ENCODE measurements at regions not wholly inside any gene's neighbourhood (a gene's known extent, or its start where the extent isn't known, plus 50 kb on each side); places are given as distances from the start of the nearest gene placed in this dataset.

DNA sequence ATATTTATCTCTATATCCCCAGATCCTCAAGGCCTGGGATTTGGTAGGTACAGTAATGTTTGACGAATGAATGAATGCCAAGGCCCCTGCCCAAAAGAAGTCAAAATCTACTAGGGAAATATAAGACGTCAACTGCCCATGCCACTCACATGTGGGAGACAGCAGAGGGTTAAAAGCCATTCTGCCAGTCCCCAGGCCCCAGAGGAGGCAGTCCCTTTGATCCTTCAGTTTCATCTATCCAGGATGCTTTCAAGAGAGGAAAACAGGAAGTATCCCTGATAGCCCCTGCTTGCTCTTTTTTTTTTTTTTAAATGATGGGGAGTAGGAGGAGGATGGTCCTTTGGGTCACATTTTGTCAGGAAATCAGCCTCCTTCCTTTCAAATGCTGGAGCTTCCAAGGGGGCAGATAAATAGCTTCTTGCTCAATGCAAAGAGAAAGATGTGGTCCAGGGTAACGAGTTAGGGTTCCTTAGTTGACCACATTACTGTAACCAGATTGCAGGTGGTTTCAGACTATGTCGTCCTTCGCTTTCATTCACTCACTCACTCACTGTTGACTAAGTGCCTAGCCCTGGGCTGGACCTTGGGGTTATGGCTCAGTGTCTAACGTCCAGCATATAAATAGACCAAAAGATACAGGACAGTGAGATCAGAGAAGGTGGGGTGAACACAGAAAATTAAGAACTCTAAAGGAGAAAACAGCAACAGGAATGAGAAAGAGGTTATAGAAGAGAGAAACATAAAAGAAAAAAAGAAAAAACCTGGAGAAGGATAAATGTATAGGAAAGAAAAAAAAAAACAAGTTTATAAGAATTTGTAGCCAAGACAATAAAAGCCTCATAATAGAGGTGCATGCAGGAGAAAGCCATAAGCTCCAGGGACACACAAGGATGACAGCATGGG, 64.6 kb upstream of the PIM1 start:
- no peak for DNase-seq

DNA sequence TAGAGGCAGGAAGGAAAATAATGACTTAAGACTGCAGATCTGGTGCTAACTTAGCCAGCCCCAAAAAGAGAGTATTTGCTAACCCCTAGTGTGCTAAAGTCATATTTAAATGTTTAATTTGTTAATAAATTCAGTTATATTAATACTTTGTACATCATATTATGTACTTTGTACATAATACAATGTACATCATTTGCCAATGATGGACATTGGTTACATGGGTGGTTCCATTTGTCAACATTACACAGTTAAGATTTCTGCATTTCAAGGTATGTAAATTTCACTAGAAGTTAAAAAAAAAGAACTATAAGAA, 63.9 kb upstream of the PIM1 start:
- DNase-seq, result no peak

DNA sequence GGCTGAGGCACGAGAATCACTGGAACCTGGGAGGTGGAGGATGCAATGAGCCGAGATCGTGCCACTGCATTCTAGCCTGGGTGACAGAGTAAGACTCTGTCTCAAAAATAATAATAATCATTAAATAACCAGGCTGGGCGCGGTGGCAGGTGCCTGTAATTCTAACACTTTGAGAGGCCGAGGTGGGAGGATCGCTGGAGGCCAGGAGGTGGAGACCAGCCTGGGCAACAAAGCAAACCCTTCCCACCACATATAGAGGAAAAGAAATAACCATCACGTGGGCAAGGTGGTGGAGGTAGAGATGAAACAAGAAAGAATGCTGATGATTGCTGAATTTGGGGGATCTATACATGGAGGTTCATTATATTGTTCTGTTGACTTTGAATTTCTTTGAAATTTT, 63.4 kb upstream of the PIM1 start:
- DNase-seq, result no peak

DNA sequence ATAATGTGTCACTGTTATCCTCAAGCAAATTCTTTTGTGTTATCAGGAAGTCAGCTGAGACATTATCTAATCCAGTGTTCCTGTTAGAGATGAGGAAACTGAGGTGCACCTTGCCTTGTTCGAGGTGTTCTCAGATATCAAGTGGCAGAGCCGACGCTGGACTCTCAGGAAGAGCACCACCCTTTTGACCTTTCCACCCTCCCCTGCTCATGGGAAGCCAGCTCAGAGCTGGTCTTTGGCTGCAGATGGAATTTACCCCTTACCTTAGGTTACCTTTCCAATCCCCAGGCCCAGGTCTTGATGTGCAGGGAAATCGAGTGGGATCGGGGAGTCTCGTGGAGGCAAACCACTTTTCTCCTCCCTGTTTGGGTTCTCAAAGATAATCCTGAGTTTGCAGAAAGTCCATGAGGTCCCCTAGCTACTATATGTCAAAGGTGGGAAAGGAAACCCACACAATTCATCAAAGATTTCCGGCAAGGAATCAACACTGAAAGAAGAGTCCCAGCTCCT, 62.9 kb upstream of the PIM1 start:
- DNase-seq, result no peak

DNA sequence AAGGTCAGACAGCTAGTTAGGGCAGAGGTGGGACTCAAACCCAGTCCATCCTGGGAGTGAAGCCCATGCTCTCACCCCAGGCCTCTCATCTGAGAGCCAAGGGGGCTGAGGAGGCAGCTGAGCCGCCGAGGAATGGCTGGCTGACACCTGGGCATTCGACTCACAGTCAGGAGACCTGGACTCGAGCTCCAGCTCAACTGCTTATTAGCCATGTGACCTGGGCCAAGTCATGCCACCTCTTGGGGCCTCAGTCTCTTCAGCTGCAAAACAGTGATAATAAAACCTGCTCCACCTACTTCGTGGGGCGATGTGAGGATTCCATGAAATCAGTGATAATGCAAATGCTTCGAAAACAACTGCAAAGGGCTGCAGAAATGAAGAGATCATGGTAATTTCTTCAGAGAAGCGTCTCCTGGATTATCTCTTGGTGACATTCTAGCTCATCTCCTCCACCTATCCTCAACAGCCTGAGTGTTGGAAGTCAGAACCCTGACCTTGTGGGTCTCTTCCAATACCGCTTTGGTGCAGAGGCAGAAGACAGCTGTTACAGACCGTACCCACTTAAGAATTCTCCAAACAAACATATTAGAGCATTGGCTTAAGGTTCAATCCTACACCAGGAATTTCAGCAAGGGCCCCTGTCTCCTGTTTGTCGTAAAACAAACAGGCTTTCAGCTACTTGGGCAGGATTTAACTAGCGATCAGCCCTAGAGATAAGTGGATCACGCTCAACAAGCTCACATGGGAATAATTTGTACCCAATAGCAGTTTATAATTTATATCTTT, 60.0 kb upstream of the PIM1 start:
- no peak for DNase-seq

DNA sequence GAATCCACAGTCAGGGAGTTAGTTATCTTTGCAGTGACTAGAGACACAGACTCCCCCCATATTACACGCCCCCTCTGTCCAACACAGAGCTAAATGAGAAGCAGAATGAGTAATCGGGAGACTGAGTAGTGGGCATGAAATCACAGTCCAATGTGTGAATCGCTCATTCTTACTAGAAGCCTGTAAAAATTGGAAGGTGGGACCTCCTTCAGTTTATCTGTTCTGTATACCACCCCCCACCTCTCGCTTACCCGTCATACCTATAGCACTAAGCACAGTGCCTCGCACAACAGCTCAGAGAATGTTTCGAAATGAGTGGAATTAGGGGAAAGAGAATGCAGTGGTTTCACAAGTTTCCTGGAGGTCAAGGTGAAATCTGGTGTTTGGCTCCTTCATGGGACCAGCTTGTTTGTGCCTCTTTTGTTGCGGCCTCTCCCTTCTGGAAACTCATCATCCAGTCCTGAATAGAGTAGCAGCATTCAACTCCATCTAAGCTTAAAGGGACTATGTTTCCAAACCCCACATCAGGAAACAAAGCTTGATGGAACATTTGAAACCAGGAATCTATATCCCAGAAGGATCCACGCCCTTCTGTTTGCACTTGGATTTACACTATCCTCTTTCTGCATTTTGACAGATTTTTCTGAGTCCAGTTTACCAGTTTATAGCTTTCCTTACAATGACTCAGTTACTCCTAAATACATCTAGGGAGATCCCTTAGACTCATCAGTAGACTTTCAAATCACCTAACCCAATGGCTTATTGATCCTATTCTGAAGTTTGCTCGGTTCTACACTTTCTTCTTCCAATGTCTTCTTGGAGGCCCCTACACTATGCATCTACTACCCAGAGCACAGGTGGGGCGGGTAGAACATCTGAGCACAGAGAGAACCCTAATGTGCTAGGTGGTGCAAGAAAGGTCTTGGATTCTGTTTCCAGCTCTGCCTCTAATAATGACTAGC, 59.2 kb upstream of the PIM1 start:
- DNase-seq, result peak; percentile 7

DNA sequence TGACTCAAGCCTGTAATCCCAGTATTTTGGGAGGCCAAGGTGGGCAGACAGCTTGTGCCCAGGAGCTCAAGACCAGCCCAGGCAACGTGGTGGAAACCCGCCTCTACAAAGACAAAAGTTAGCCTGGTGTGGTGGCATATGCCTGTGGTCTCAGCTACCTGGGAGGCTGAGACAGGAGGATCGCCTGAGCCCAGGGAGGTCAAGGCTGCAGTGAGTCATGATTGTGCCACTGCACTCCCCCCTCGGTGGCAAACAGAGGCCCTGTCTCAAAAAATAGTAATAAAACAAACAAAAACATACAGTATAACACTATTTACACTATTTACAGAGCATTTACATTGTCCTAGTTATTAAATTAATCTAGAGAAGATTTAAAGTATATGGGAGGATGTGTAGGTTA, 56.0 kb upstream of the PIM1 start:
- DNase-seq, result no peak

DNA sequence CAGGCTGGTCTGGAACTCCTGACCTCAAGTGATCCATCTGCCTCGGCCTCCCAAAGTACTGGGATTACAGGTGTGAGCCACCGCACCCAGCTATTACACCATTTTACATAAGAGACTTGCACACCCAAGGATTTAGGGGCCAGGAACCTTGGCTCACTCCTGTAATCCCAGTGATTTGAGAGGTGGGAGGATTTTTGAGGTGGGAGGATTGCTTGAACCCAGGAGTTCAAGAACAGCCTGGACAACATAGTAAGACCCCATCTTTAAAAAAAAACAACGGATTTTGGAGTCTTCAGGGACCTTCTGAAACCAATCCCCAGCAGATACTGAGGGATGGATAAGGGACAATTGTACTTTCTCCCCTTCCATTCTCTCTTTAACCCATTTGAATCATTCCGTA, 55.3 kb upstream of the PIM1 start:
- no peak for DNase-seq

DNA sequence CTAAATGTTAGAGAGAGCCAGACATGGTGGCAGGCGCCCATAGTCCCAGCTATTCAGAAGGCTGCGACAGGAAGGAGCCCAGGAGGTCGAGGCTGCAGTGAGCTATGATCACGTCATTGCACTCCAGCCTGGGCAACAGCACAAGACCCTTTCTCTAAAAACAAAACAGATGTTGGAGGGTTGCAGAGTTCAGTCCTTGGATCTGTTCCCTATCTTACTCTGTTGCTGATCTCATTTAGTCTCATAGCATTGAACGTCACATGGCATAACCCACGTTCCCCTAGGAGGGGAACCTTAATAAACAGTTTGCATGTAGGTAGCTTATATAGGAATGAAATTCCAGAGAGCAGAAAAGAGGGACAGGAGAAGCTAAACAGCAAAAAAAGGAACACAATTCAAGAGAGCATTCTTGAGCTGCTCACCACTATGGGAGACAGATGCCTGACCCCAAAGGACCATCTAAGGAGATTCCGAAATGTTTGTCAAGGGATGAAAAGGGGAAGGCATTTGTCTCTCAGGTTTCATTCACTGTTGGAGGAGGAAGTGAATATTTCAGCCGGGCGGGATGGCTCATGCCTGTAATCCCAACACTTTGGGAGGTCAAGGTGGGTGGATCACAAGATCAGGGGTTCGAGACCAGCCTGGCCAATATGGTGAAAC, 54.6 kb upstream of the PIM1 start:
- no peak for DNase-seq

DNA sequence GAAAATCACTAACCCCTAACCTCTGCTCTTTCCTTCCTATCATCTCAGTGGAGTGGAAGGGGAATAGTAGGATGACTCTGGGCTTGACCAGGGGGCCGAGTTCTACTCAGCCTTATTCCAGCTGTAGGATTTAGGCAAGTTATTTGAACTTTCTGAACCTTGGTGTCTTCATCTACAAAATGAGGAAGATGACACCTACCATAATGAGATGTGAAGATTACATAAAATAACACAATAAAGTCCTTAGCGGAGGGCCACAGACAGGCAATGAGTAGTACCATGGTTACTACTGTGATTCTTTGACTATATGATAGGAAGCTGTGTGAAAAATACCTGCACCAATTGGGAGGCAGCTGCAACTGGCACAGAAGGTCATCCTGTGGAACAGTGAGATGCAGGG, 53.6 kb upstream of the PIM1 start:
- DNase-seq, result no peak

DNA sequence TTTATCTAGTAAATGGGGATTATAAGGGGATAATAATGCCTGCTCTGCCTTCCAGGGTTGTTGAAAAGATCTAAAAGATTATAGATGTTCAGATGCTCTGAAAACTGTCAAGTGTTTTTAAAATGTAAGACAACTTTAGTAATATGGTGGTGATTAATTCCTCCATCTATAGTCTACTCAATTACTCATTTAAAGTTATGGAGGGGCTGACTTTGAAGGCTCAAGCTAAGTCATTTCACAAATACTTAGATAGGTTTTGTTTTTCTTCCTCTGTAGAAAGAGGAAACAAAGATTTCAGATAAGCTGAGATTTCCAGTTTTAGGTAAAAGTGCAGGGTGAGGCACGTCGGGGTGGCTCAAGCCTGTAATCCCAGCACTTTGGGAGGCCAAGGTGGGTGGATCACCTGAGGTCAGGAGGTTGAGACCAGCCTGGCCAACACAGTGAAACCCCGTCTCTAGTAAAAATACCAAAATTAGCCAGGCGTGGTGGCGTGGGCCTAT, 50.5 kb upstream of the PIM1 start:
- no peak for DNase-seq

Data from activated naive CD4-positive, alpha-beta T cell treated with Interleukin-2 at 50 U/mL for 16 hours (primary cell).